ENCODE measurements at regions not wholly inside any gene's neighbourhood (a gene's known extent, or its start where the extent isn't known, plus 50 kb on each side); places are given as distances from the start of the nearest gene placed in this dataset.
"Not testable (repeated sequence)": the region's sequence is repeated elsewhere in the genome, so short reads cannot be mapped to it uniquely, and the experiment has no call there.

DNA sequence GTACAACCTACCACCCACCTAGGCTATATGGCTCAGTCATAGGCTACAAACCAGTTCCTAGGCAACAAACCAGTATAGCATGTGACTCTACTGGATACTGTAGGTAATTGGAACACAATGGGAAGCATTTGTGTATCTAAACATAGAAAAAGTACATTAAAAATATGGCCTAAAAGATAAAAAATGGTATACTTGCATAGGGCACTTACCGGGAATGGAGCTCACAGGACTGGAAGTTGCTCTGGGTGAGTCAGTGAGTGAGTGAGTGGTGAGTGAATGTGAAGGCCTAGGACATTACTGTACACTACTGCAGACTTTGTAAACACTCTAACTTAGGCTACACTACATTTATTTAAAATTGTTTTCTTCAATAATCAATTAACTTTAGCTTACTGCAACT is 139.2 kb upstream of the RBPJ start:
- WGBS = 100% methylated on average over 1 of the region's 1 CpG
- Histone ChIP-seq H3K4me1 (ENCODE audit: control insufficient read depth, insufficient read depth, low read length) (no peaks in the 10 kb centered on the region), H3K27me3 (ENCODE audit: control insufficient read depth, insufficient read depth) (no peaks in the 10 kb centered on the region), H3K9me3 (ENCODE audit: control insufficient read depth, low read length) (no peaks in the 10 kb centered on the region), H3K4me3 (ENCODE audit: low read length) (no peak overlapping the region), H3K27ac (ENCODE audit: low read length) (no peak overlapping the region)
- no peak for ATAC-seq
- intact Hi-C loops (cut with DNase I) = no loop called here
- no peak for DNase-seq

DNA sequence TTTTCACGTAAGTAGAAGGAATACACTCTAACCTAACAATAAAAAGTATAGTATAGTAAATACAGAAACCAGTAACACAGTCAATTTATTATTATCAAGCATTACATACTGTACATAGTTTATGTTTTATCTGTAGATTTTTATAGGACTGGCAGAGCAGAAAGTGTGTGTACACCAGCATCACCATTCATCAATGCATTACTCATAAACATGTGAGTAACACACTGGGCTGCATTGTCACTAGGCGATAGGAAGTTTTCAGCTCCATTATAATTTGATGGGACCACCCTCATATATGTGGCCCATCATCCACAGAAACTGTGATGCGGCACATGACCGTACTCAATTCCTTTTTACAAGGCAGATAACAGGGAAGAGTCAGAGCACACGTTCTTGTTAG is 137.8 kb upstream of the RBPJ start:
- DNase-seq = no peak
- ATAC-seq = no peak
- Histone ChIP-seq H3K4me1 (ENCODE audit: control insufficient read depth, insufficient read depth, low read length) (no peaks in the 10 kb centered on the region), H3K27me3 (ENCODE audit: control insufficient read depth, insufficient read depth) (no peaks in the 10 kb centered on the region), H3K4me3 (ENCODE audit: low read length) (no peak overlapping the region), H3K27ac (ENCODE audit: low read length) (no peak overlapping the region), H3K9me3 (ENCODE audit: control insufficient read depth, low read length) (no peaks in the 10 kb centered on the region)
- intact Hi-C loops (cut with DNase I) = no loop called here
- 90% methylated on average over 5 of the region's 5 CpGs for WGBS

- H3K4me3 ChIP-seq (ENCODE audit: low read length) = no peak overlapping the region
- no peaks in the 10 kb centered on the region for H3K9me3 ChIP-seq (ENCODE audit: control insufficient read depth, low read length)
- no peak for ATAC-seq
- no peak overlapping the region for H3K27ac ChIP-seq (ENCODE audit: low read length)
- no peaks in the 10 kb centered on the region for H3K4me1 ChIP-seq (ENCODE audit: control insufficient read depth, insufficient read depth, low read length)
- DNase-seq = no peak
- H3K27me3 ChIP-seq (ENCODE audit: control insufficient read depth, insufficient read depth) = no peaks in the 10 kb centered on the region
- intact Hi-C loops (cut with DNase I) = no loop called here
- 97% methylated on average over 7 of the region's 7 CpGs for WGBS
Measured at GRCh38 chr4:26185436-26185835, 135.4 kb upstream of the RBPJ start.

DNA sequence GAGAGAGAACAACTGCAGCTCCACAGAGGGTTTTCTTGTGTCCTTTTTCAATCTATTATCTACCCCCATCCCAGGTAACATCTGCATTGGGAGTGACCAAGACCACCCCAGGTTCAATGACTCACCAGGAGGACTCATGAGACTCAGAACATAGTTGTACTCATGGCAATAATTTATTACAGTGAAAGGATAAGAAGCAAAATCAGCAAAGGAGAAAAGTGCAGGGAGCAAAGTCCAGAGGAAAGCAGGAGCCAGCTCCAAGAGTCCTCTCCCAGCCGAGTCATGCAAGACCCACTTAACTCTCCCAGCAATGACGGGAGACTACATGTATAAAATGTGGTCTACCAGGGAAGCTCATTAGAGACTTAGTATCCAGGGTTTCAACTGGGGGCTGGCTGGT is 129.5 kb upstream of the RBPJ start:
- H3K27me3 ChIP-seq (ENCODE audit: control insufficient read depth, insufficient read depth) = no peaks in the 10 kb centered on the region
- no peak overlapping the region for H3K27ac ChIP-seq (ENCODE audit: low read length)
- H3K4me3 ChIP-seq (ENCODE audit: low read length) = no peak overlapping the region
- H3K9me3 ChIP-seq (ENCODE audit: control insufficient read depth, low read length) = no peaks in the 10 kb centered on the region
- H3K4me1 ChIP-seq (ENCODE audit: control insufficient read depth, insufficient read depth, low read length) = no peaks in the 10 kb centered on the region
- 84% methylated on average over 2 of the region's 2 CpGs for WGBS
- DNase-seq (no peak), ATAC-seq (no peak)
- intact Hi-C loops (cut with DNase I) = no loop called here

DNA sequence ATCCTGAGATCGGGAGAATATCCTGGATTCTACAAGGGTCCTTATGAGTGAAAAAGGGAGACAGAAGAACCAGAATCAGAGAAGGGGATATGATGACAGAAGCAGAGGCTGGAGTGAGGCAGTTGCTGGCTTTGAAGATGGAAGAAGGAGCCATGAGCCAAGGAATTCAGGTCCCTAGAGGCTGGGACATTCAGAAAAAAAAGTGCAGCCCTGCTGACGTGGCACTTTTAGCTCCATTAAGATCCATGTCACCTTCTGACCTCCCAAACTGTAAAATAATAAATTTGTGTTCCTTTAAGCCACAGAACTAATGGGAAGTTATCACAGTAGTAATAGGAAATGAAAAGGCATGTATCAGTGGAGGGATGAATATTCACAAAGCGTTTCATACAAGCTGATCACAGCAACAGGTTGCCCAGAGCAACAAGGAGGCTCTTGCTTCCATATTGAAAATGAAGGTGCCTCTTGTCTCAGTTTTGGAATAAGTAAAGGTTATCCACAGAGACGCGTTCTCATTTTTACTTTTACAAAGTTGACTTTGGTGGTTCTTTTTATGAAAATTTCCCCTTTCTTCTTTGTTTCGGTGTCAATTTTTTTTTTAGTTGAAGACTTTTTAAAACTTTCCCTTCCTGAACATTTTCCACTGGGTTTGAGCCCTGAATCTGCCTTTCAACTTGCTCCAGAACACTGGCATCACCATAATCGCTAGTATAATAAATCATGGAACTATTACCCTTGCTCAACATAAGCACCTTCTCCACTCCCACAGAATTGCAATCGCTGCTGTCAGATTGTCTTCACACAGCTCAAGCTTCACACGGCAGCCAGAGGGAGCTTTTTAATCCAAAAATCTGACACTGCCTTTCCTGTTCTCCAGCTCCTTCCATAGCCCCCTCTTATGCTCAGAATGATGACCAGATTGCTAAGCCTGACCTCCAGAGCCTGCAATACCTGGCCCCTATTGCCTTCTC is 127.6 kb upstream of the RBPJ start:
- Histone ChIP-seq H3K27ac (ENCODE audit: low read length) (no peak overlapping the region), H3K27me3 (ENCODE audit: control insufficient read depth, insufficient read depth) (no peaks in the 10 kb centered on the region), H3K9me3 (ENCODE audit: control insufficient read depth, low read length) (no peaks in the 10 kb centered on the region), H3K4me3 (ENCODE audit: low read length) (no peak overlapping the region), H3K4me1 (ENCODE audit: control insufficient read depth, insufficient read depth, low read length) (no peaks in the 10 kb centered on the region)
- no peak for DNase-seq
- ATAC-seq = no peak
- intact Hi-C loops (cut with DNase I) = no loop called here
- 66% methylated on average over 9 of the region's 9 CpGs for WGBS

GRCh38 chr4:26194764-26195163 is 126.0 kb upstream of the RBPJ start:
- intact Hi-C loops (cut with DNase I) = no loop called here
- ATAC-seq = no peak
- Histone ChIP-seq H3K4me1 (ENCODE audit: control insufficient read depth, insufficient read depth, low read length) (no peaks in the 10 kb centered on the region), H3K4me3 (ENCODE audit: low read length) (no peak overlapping the region), H3K9me3 (ENCODE audit: control insufficient read depth, low read length) (no peaks in the 10 kb centered on the region), H3K27me3 (ENCODE audit: control insufficient read depth, insufficient read depth) (no peaks in the 10 kb centered on the region), H3K27ac (ENCODE audit: low read length) (no peak overlapping the region)
- no peak for DNase-seq
- 86% methylated on average over 3 of the region's 3 CpGs for WGBS

DNA sequence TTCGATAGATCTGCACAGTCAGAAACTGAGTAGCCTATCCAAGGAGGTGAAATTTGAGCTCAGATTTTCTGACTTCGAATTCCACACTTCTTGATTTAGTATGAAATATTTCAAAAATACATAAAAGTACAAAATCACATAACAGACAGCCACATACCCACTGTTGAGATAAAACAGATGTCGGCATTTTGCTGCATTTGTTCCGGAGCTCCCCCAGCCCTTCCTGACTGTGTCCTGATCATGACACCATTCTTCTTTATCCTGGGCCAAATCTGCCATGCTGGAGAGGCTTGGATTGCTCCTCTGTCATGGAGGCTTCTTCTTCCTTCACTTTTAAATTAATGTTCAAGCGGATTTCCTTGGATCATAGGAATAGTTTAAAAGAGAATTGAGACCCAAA is 124.2 kb upstream of the RBPJ start:
- Histone ChIP-seq H3K9me3 (ENCODE audit: control insufficient read depth, low read length) (no peaks in the 10 kb centered on the region), H3K4me3 (ENCODE audit: low read length) (no peak overlapping the region), H3K4me1 (ENCODE audit: control insufficient read depth, insufficient read depth, low read length) (no peaks in the 10 kb centered on the region), H3K27me3 (ENCODE audit: control insufficient read depth, insufficient read depth) (no peaks in the 10 kb centered on the region), H3K27ac (ENCODE audit: low read length) (no peak overlapping the region)
- intact Hi-C loops (cut with DNase I) = no loop called here
- DNase-seq = no peak
- ATAC-seq = no peak
- WGBS = 79% methylated on average over 5 of the region's 5 CpGs

- WGBS = 80% methylated on average over 9 of the region's 9 CpGs
- H3K9me3 ChIP-seq (ENCODE audit: control insufficient read depth, low read length) = no peaks in the 10 kb centered on the region
- no peak for ATAC-seq
- H3K4me1 ChIP-seq (ENCODE audit: control insufficient read depth, insufficient read depth, low read length) = no peaks in the 10 kb centered on the region
- intact Hi-C loops (cut with DNase I) = no loop called here
- no peak overlapping the region for H3K4me3 ChIP-seq (ENCODE audit: low read length)
- peak in 1 of 3 donors; percentile 55 for DNase-seq
- no peak overlapping the region for H3K27ac ChIP-seq (ENCODE audit: low read length)
- no peaks in the 10 kb centered on the region for H3K27me3 ChIP-seq (ENCODE audit: control insufficient read depth, insufficient read depth)
Measured at GRCh38 chr4:26197018-26197779, 123.6 kb upstream of the RBPJ start.

- DNase-seq; H3K27me3 ChIP-seq (ENCODE audit: control insufficient read depth, insufficient read depth); H3K27ac ChIP-seq (ENCODE audit: low read length); H3K9me3 ChIP-seq (ENCODE audit: control insufficient read depth, low read length); ATAC-seq; H3K4me1 ChIP-seq (ENCODE audit: control insufficient read depth, insufficient read depth, low read length); intact Hi-C loops (cut with DNase I); H3K4me3 ChIP-seq (ENCODE audit: low read length): not testable (repeated sequence)
- WGBS = 76% methylated on average over 8 of the region's 8 CpGs
Measured at GRCh38 chr4:26198931-26199330, 121.9 kb upstream of the RBPJ start.

- WGBS = 55% methylated on average over 5 of the region's 5 CpGs
- no peaks in the 10 kb centered on the region for H3K27me3 ChIP-seq (ENCODE audit: control insufficient read depth, insufficient read depth)
- ATAC-seq (no peak), DNase-seq (no peak)
- H3K27ac ChIP-seq (ENCODE audit: low read length) = no peak overlapping the region
- intact Hi-C loops (cut with DNase I) = no loop called here
- H3K4me1 ChIP-seq (ENCODE audit: control insufficient read depth, insufficient read depth, low read length) = no peaks in the 10 kb centered on the region
- no peaks in the 10 kb centered on the region for H3K9me3 ChIP-seq (ENCODE audit: control insufficient read depth, low read length)
- H3K4me3 ChIP-seq (ENCODE audit: low read length) = no peak overlapping the region
Measured at GRCh38 chr4:26199596-26199995, 121.2 kb upstream of the RBPJ start.

GRCh38 chr4:26201120-26201519 is 119.7 kb upstream of the RBPJ start:
- no peak for DNase-seq
- WGBS = 80% methylated on average over 2 of the region's 2 CpGs
- Histone ChIP-seq H3K27me3 (ENCODE audit: control insufficient read depth, insufficient read depth) (no peaks in the 10 kb centered on the region), H3K4me1 (ENCODE audit: control insufficient read depth, insufficient read depth, low read length) (no peaks in the 10 kb centered on the region), H3K27ac (ENCODE audit: low read length) (no peak overlapping the region), H3K9me3 (ENCODE audit: control insufficient read depth, low read length) (no peaks in the 10 kb centered on the region), H3K4me3 (ENCODE audit: low read length) (no peak overlapping the region)
- ATAC-seq = no peak
- intact Hi-C loops (cut with DNase I) = no loop called here
